ENCODE measurements at regions not wholly inside any gene's neighbourhood (a gene's known extent, or its start where the extent isn't known, plus 50 kb on each side); places are given as distances from the start of the nearest gene placed in this dataset.
A peak's percentile ranks its signal among the peaks of the same experiment; 100 is the strongest.
"Not testable (repeated sequence)": the region's sequence is repeated elsewhere in the genome, so short reads cannot be mapped to it uniquely, and the experiment has no call there.

DNA sequence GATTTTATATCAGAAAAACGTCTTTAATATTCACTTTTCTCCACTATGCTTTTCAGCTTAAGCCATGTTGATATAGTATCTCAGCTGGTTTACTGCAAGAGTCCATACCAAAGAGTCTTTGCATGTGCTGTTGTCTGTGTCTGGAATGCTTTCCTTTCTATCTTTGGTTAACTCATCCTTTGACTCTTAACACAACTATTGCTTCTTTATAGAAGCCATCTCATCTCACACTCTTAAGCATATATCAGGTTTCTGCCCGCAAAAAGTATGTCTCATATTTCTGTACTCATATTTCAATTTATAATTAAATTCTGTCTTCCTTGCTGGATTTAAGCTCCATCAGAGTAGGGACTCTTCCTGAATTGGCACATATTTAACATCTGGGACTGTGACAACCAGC is 220.9 kb upstream of the KCNK2 start:
- no peak for DNase-seq (ENCODE audit: low spot score)

DNA sequence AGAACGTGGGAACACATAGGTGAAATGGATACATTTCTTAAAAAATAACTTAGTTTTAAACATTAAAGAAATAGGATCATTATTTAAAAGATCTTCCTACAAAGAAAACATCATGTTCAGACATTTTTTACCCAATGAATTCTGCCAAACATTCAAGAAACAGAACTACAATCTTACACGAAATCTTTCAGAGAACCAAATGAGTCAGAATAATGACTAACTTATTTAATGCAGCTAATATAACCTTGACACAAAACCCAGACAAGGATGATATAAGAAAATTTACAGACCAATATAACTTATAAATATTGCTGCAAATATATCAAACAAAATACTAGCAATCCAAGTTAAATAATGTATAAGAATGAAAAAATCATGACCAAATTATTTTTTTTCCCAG is 220.1 kb upstream of the KCNK2 start:
- peak; percentile 17 for DNase-seq (ENCODE audit: low spot score)

DNA sequence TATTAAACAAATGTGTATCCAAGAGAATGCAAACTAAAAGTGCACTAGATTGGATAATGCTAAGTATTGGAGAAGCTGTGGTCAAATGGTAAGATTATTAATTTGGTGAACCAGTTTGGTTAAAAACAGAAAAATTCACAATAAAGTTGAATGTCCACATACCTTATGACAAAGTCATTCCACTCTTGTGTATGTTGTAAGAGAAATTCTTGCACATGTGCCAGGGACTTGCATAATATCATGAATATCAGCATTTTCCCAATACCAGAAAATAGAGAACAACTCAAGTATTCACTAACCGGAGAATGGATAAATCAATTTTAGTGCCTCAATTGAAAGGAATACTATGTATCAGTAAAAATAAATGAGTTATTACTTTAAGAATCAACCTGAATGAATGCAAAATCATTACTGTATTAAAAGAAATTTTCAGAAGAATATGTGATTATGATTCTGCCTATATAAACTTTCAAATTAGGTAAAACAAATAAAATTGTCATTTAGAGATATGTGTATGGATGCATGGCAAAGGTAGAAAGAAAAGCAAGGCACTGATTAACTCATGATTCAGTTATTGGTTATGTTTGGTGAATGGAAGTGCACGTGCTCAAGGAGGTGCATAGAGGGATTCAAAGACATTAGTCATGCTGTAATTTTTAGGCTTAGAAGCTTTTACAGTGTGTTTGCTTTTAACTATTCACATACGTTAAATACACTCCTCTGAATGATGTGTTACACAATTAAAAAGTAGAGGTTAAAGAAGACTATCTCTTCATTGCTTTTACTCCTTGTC is 217.4 kb upstream of the KCNK2 start:
- peak; percentile 27 for DNase-seq (ENCODE audit: low spot score)

DNA sequence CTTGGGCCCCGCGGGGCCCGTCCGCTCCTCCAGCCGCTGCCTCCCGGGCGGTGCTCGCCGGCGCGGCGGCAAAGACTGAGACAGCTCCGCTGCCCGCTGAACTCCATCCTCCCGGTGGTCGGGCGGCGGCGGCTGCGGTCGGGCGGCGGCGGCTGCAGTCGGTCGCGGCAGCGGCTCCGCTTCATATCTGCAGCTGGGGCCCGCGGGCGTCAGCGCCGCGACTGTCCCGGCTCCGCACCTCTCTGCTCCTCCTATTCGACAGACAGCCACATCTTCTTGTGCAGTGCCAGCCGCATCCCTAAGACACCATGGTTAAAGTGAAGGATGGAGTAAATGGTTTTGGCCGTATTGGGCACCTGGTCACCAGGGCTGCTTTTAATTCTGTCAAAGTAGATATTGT is 212.1 kb upstream of the KCNK2 start:
- not testable (repeated sequence) for DNase-seq (ENCODE audit: low spot score)

DNA sequence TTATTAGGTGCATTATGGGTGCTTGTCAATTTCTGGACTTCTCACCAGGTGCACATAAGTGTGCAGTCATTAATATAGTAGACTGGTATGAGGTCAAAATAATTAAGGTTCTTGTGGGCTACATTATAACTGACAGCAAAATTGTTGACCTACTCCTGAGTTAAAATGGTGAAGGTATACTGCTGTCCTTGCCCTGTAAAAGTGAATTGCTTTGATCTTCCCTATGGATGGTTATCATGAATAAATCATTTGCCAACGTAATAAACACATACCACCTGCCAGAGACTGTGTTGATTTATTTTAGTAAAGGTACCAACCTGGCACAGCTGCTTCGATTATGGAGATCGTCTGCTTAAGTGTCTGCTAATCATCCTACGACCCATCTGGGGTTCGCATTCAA is 201.6 kb upstream of the KCNK2 start:
- DNase-seq (ENCODE audit: low spot score) = no peak

DNA sequence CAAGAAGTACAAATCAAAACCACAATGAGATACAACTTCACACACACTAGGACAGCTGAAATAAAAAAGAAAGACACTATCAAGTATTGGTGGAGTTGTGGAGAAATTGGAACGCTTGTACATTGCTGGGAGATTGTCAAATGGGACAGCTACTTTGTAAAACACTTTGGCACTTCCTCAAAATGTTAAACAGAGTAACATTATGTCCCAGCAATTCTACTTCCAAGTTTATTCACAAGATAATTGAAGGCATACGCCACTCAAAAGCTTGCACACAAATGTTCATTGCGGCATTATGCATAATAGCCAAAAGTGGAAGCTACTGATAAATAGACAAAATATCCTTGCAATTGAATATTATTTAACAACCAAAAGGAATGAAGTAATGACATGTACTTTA is 199.9 kb upstream of the KCNK2 start:
- DNase-seq (ENCODE audit: low spot score) = no peak

DNA sequence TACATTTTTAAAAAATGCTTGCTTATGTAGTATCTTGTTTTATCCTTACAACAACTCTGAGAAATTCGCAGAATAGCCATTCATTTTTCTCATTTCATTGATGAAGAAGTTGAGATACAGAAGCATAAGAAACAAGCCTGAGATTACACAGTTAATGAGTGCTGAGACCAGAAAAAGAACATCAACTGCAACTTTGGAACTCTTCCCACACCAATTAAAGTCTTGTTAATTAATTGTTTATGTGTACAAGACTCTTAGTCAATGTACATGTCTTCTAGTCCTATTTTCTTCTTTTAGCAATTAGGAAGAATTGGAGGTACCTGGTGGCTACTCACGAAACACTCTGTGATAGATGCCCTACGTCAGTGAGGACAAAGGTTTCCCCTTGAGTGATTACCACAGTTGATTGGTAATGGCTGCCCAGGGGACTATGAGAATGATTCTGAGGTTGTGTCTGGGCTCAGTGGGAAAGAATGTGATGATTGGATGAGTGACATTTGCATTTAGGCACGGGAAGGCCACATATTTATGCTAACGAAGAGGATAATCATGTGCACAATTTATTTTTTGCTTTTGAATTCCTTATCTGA is 187.4 kb upstream of the KCNK2 start:
- no peak for DNase-seq (ENCODE audit: low spot score)

DNA sequence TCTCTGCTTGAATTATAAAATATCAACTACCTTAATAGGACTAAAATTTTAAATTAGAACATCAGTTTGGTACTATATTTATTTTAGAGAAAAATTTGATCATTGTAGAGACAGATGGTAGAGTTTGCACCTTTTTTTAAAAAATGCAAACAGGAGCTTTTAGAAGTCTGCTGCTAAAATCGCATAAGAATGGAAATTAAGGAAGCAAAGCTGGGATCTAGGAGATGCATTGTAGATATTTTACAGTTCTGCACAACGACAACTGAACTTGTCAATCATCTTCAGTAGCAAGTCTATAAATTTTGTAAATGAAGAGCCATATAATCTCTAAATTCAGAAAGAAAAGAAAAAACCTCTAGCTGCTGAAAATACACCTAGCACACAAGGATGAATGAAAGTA is 185.6 kb upstream of the KCNK2 start:
- no peak for DNase-seq (ENCODE audit: low spot score)

DNA sequence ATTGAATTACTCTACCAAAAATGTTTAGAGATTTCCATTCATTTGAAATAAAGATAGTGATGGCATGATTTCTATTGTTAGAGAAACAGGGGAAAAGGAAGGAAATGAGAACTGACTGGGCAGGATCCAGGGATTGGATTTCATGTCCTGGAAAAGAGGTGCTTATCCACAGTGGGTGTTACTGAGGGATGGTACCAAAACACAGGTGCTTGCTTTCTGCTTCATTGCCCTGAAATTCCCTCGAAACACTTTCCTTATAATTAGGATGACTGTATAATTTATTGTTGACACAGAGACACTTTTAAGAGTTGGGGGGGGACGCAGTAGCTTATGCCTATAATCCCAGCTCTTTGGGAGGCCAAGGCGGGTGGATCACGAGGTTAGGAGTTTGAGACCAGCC is 185.0 kb upstream of the KCNK2 start:
- DNase-seq (ENCODE audit: low spot score) = no peak

DNA sequence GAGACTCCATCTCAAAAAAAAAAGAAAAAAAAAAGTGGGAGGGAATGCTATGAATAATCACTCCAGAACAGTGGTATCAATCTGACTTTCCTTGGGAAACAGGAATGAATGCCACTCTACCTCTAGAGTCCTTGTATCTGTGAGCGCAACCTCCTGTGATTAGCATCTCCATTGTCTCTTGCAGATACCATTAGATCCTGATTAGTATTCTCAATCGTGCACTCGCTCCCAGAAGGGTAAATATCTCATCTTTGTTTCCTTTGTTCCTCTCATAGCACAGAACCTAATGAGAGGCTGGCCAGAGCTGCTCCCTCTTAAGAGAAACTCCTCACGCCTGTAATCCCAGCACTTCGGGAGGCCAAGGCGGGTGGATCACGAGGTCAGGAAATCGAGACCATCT is 184.4 kb upstream of the KCNK2 start:
- no peak for DNase-seq (ENCODE audit: low spot score)

DNA sequence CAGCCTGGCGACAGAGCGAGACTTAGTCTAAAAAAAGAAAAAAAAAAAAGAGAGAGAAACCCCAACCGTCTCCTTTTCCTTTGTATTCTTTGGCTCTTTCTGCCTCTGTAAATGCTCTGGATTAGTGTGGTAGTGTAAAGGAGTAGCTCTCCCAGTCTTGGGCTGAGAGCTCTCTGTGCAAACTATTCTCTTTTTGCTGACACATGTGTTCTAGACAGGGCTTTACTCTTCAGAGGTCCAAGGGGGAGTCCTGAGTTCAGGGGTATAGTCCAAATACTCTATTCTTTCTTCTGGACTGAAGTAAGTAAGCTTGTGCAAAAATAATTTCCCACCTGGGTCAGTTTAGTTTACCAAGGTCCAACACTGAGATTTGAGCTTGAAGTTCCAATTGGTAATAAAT is 183.8 kb upstream of the KCNK2 start:
- DNase-seq (ENCODE audit: low spot score) = no peak

DNA sequence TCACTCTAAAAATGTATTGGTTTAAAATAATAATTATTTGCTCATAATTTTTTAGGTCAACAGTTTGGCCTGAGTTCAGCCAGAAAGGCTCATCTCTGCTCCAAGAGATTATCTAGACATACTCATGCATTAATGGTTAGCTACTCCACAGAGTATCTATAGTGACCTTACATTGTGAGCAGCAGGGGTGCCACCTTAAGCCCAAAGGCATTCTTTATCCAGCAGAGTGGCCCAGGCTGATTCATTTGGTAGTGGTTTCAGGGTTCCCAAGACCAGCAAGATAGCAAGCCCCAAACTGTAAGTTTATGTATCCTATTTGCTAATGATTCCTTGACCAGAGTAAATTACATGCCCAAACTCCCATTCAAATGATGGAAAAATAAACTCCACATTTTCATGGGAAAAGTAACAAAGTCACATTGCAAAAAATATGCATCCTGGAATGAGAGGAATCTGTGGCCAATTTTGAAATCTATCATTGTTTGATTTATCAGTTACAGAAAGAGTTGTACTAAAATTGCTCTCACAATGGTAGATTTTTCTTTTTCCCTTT is 182.6 kb upstream of the KCNK2 start:
- DNase-seq (ENCODE audit: low spot score) = peak; percentile 47

DNA sequence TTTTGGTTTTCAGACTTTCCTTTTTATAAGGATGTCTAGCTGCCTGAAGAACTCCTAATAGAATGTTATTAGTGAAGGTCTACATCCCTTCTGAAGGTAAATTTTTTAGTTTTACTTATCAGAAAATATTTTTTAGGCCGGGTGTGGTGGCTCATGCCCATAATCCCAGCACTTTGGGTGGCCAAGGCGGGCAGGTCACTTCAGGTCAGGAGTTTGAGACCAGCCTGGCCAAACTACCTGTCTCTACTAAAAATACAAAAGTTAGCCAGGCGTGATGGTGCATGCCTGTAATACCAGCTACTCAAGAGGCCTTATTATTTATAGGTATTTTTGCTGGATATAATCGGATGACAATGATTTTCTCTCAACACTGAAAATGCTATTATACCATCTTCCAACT is 181.9 kb upstream of the KCNK2 start:
- no peak for DNase-seq (ENCODE audit: low spot score)

DNA sequence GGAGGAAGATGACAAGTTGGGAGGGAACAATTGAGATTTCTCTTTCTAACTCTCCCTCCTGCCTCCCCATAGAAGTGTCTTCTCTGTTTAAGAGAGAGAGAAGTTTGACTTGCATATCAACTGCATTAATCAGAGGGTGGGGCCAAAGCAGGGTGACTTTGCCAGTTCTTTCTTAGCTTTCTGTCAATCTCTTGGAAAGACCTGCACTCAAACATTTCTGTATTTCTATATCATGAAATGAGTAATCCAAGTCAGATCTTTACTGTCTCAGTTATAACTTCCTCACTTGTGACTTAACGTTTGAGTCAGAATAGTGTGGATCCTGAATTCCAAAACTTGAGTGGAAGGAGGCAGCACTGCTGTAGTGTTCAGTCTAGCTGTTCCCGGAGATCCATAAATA is 180.8 kb upstream of the KCNK2 start:
- peak; percentile 42 for DNase-seq (ENCODE audit: low spot score)

DNA sequence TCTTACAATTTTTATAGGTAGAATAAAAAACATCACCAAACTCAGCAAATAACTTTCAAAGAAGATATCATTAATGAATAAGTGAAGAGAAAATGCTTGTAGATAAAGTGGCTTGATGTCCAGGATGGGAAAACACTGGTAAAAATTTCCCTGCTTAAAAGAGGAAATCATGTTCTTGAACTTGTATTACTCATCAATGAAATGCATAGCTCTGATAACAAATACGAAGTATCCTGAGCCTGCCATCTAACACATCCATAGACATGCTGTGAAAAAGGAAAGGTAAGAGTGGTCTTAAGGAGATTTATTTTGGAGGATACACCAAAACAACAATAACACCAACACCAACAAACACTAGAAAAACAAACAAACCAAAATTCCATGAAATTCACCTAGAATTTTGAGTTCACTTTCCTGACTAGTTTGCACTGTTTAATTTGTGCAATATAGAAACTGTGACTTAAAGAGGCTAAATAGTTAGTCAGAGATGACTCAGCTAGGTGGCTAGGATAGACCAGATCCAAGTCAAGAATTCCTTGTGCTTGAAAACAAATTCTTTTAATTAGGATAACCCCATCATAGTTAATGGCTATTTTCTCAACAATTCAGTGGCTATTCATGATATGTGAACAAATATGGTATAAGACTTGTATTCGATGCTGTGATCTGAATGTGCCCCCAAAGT is 179.8 kb upstream of the KCNK2 start:
- DNase-seq (ENCODE audit: low spot score) = peak; percentile 35

DNA sequence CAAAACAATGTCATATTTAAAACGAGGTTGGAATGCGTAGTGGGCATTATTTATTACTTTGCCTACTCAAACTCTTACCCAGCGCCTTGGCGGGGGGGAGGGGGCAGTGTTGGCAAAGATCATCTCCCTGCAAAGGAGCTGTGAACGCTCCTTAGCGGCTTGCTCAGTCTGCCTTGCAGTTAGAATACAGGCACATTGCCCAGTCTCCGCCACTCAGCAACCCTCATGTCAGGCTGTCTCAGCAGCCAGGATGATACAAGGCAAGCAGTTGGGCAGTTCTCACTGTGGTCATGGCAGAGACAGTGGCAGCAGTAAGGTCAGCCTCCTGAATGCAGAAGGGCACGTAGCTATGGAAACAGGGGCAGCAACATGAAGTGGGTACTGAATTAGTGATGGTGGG is 170.4 kb upstream of the KCNK2 start:
- no peak for DNase-seq (ENCODE audit: low spot score)

DNA sequence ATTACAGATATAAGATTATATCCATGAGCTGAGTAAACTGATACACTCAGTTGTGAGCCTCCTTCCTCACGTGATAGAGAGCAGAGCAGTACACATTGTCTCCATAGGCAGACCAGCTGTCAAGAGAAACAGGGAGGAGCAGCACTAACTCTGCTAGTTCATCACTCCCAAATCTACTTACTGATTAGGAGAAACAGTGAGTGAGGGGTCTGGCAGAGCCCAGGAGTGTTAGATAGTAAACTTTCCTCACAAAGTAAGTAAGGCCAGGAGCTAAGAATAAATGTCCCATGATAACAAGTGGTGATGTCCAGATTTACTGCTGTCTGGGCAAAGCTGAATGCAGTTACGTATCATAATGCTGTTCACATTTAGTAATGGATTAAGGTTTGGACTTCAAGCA is 168.6 kb upstream of the KCNK2 start:
- no peak for DNase-seq (ENCODE audit: low spot score)

DNA sequence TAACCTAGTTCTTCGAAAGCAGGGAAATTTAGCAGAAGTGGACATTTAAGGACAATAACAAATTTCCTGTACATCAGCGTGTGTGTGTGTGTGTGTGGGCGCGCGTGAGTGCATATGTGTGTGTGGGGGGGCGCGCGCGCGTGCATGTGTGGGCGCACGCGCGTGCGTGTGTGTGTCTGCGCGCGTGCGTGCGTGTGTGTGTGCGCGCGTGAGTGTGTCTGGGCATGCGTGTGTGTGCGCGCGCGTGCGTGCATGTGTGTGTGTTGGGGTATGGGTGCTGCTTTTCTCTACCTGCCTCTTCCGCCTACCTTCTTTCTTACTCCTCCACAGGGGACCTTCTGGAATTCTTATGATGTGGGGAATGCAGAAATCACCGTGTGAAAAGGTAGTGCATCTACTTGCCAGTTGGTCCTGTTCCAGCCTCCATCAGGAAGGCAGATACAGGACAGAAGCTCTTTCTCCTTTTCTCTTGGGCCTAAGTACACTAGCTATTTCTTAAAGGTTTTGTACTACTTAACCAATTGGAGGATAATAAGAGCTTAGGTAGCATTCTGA is 165.4 kb upstream of the KCNK2 start:
- DNase-seq (ENCODE audit: low spot score) = no peak

DNA sequence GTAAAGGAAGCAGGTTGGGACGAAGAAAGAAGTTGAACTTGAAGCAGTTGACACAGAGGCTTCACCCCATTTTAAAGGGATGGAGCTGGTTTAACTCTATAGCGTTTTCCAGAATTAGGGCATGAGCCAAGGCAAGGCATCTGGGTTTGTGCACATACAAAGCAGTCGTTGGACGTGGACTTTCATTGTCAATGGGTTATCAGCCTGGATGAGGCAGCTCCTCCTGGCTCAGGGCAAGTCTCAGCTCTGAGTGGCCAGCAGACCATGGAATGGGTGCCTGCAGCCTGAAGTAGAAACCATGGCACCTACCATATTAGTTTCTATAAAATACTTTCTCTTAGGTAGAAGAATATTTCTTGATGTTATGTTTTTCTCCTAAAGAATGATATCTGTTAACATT is 163.8 kb upstream of the KCNK2 start:
- DNase-seq (ENCODE audit: low spot score) = no peak

DNA sequence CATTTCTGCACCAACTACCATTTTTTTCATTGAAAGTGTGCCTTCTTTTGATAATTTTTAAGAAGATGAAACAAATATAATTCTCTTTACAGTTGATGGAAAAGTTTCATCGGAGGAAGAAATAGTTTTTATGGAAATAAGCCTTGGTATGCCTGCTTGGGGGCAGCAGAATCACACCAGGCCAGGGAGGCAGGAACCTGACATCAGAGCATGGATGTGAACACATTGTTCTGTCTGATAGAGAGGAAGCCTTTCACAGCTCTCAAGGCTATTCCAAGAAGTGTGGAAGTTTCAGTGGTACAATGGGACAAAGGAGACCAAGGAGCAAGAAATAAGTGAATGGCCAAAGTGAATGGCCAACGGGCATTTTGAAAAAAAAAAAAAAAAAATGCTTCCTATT is 162.2 kb upstream of the KCNK2 start:
- no peak for DNase-seq (ENCODE audit: low spot score)

DNA sequence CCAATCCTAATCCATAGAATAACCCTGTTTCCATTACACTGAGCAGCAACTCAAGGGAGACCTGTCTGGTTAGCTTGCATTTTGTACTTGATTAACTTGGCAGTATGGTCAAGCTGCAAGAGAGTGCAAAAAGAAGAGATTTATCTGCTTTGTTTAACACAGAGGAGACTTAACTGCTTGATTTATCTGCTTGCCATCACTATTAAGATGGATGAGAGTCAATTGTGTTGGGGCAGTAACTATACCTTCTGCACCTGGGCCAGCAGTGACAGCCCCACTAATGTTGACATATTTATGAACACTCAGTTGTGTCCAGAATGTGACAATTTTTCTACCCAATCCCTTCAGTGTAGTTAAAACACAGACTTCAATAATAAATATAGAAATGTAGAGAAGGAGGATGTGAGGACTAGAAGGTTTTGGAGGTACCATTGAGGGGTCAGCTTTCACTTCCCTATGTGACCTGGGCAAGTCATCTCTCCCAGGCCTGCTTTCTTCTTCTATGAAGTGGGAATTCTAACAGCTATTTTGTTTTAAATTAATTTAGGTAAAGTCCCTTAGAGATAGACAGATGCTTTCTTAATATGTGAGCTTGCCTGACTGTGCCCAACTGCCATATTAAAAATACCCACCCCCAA is 159.1 kb upstream of the KCNK2 start:
- DNase-seq (ENCODE audit: low spot score) = no peak

DNA sequence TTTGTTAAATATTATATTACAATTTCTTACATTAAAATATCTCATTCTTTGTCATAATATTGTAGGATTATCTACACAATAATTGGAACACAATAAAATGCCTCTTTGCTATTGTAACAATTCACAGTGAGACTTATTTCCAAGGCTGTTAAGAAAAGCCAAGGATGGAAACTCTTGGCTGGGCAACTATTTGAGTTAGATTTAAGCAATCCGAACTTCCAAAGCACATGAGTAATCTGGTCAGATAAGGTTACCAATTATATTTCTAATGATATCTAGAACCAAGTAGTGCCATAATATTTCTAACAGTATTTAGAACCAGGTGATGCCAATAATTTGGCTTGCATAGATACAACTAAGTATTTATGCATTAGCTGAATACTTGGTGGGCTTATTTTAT is 154.7 kb upstream of the KCNK2 start:
- DNase-seq (ENCODE audit: low spot score) = peak; percentile 12
